PC-3 (cell line): ENCODE measurements at regions not wholly inside any gene's neighbourhood (a gene's known extent, or its start where the extent isn't known, plus 50 kb on each side); places are given as distances from the start of the nearest gene placed in this dataset.
"Not testable (repeated sequence)": the region's sequence is repeated elsewhere in the genome, so short reads cannot be mapped to it uniquely, and the experiment has no call there.

ENCODE experiments used
- ATAC-seq: fragments of 200-7000 bp; cut with Tn5 transposase; 2 replicates; pipeline ENCODE4 v1.9.1; 2020; ENCODE audit warnings: mild to moderate bottlenecking, moderate library complexity
- BruUV-seq: library from RNA; stranded (reverse); fragments of 400-500 nt; replicated peaks from 2 replicates; lab custom pipeline; 2021; lab: Mats Ljungman, UMichigan
- CTCF ChIA-PET: fragments of 300-600 bp; sonication (Branson Sonifier 250); formaldehyde crosslinking; loops from one replicate; lab custom pipeline; 2022; ENCODE audit warnings: antibody characterized with exemption; lab: Charles Lee
- POLR2A ChIA-PET: fragments of 300-600 bp; sonication (Branson Sonifier 250); formaldehyde crosslinking; loops from one replicate; lab custom pipeline; 2022; ENCODE audit warnings: antibody characterized with exemption; ENCODE audit not compliant: unreplicated experiment; lab: Charles Lee
- DNase-seq: peaks from one replicate; pipeline ENCODE4 v3.0.0-alpha.2; 2015
- H2AFZ ChIP-seq: fragments of 300-600 bp; sonication (generic); 2 replicates; pipeline ENCODE4 v1.6.0; 2016; ENCODE audit warnings: antibody characterized with exemption, low read length
- H3F3A ChIP-seq: fragments of 300-600 bp; sonication (generic); one replicate; pipeline ENCODE4 v1.6.0; 2017; ENCODE audit warnings: antibody characterized with exemption, low read length, control low read depth, mild to moderate bottlenecking; ENCODE audit not compliant: unreplicated experiment
- H3K27ac ChIP-seq: fragments of 300-600 bp; sonication (generic); 2 replicates; pipeline ENCODE4 v1.5.1; 2016; ENCODE audit warnings: mild to moderate bottlenecking, low read length
- H3K27me3 ChIP-seq: fragments of 300-600 bp; sonication (generic); 2 replicates; pipeline ENCODE4 v1.6.1; 2016; ENCODE audit warnings: low read length, mixed read lengths
- H3K36me3 ChIP-seq: fragments of 300-600 bp; sonication (generic); 2 replicates; pipeline ENCODE4 v1.6.1; 2016; ENCODE audit warnings: low read depth, mixed run types, low read length, mixed read lengths
- H3K4me1 ChIP-seq: fragments of 300-600 bp; sonication (generic); 2 replicates; pipeline ENCODE4 v1.5.1; 2016; ENCODE audit warnings: low read length; ENCODE audit not compliant: insufficient read depth
- H3K4me2 ChIP-seq: fragments of 300-600 bp; sonication (generic); 2 replicates; pipeline ENCODE4 v1.6.0; 2016; ENCODE audit warnings: low read length
- H3K4me3 ChIP-seq: fragments of 300-600 bp; sonication (generic); 2 replicates; pipeline ENCODE4 v1.5.1; 2016; ENCODE audit warnings: mild to moderate bottlenecking, low read length, mixed read lengths
- H3K79me2 ChIP-seq: fragments of 300-600 bp; sonication (generic); 2 replicates; pipeline ENCODE4 v1.6.1; 2017; ENCODE audit warnings: low read length, mixed read lengths
- H3K9ac ChIP-seq: fragments of 300-600 bp; sonication (generic); 2 replicates; pipeline ENCODE4 v1.6.0; 2016; ENCODE audit warnings: mild to moderate bottlenecking, low read length
- H3K9me2 ChIP-seq: fragments of 300-600 bp; sonication (generic); replicated peaks from 2 replicates; pipeline ENCODE4 v1.6.1; 2016; ENCODE audit warnings: mixed run types, low read length, mixed read lengths
- H3K9me3 ChIP-seq: fragments of 300-600 bp; sonication (generic); 2 replicates; pipeline ENCODE4 v1.6.1; 2016; ENCODE audit warnings: low read length, mixed read lengths
- H4K20me1 ChIP-seq: fragments of 300-600 bp; sonication (generic); 2 replicates; pipeline ENCODE4 v1.6.1; 2016; ENCODE audit warnings: low read length, mixed read lengths
- EZH2 ChIP-seq: fragments of 300-600 bp; sonication (generic); IDR thresholded peaks from one replicate; pipeline ENCODE4 v1.6.1; 2017; ENCODE audit warnings: antibody characterized with exemption, mild to moderate bottlenecking, low read length; ENCODE audit not compliant: unreplicated experiment
- EZH2phosphoT487 ChIP-seq: fragments of 300-600 bp; sonication (generic); IDR thresholded peaks from 2 replicates; pipeline ENCODE4 v1.6.1; 2018; ENCODE audit warnings: mild to moderate bottlenecking, antibody characterized with exemption, low read length, borderline replicate concordance
- intact Hi-C: fragments of 100-400 bp; cut with micrococcal nuclease; formaldehyde crosslinking; loops from 2 replicates; pipeline ENCODE4 v1.9.0; 2023
- TF ChIP-seq, protein P1 (sequence below): fragments of 300-600 bp; sonication (generic); conservative IDR thresholded peaks from 2 replicates; pipeline ENCODE4 v1.5.1; 2017; ENCODE audit warnings: antibody characterized with exemption, low read depth, mild to moderate bottlenecking, low read length

DNA sequence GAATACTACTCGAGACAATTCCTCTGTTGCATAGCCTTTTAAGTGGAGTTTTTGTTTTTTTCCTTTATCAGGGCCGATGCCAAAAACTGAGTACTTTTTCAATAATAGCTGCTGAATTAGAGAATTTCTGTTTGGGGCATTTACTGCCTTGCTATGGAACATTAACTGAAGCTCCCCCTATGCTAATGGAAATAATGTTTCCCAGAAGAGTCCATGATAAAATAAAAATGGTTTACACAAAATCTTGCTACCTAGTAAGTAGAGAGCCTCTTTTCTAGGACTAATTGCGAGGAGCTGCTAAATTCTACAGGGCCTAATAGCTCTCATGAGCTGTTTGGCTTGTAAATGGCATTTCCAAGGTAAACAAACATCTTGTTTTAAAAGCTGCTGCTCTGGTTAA lies 128.2 kb upstream of the MYO10 start:
- POLR2A ChIA-PET, result no interaction called here
- H3K4me2 ChIP-seq, result no peak overlapping the region

DNA sequence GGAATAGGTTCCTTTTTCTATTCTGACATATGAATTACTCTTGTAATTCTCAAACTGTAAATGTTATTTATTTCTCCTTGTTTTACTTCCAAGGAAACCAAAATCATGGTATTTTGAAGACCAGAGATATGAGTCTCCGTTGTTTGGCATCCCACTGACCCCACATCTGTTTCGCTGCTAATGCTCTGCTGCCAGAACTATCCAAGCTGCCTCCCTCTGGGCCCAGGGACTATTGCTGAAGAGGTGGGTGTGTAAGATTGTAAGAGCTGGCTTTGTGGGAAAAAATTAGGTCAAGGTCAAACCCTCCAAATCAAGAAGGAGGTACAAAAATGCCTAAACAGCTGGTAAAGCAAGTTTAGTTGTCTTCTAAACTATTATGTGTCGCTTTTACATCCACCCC lies 129.4 kb upstream of the MYO10 start:
- POLR2A ChIA-PET, result no interaction called here

More for the DNA sequence above, 128.2 kb upstream of the MYO10 start:
- no peaks in the 10 kb centered on the region for H3K27me3 ChIP-seq
- no peaks in the 10 kb centered on the region for H3K9me2 ChIP-seq
- TF ChIP-seq, protein P1, sequence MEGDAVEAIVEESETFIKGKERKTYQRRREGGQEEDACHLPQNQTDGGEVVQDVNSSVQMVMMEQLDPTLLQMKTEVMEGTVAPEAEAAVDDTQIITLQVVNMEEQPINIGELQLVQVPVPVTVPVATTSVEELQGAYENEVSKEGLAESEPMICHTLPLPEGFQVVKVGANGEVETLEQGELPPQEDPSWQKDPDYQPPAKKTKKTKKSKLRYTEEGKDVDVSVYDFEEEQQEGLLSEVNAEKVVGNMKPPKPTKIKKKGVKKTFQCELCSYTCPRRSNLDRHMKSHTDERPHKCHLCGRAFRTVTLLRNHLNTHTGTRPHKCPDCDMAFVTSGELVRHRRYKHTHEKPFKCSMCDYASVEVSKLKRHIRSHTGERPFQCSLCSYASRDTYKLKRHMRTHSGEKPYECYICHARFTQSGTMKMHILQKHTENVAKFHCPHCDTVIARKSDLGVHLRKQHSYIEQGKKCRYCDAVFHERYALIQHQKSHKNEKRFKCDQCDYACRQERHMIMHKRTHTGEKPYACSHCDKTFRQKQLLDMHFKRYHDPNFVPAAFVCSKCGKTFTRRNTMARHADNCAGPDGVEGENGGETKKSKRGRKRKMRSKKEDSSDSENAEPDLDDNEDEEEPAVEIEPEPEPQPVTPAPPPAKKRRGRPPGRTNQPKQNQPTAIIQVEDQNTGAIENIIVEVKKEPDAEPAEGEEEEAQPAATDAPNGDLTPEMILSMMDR, result no peak
- TF ChIP-seq EZH2 (no peak), EZH2phosphoT487 (no peak)
- CTCF ChIA-PET, result no interaction called here
- BruUV-seq, result no TSS peak
- H3K9ac ChIP-seq, result no peak overlapping the region
- no peaks in the 10 kb centered on the region for H3K9me3 ChIP-seq
- no peak overlapping the region for H2AFZ ChIP-seq
- no peak overlapping the region for H3K4me3 ChIP-seq
- intact Hi-C loops, result no loop called here
- H3K36me3 ChIP-seq, result no peaks in the 10 kb centered on the region
- H3K27ac ChIP-seq, result no peak overlapping the region
- no peaks in the 10 kb centered on the region for H3F3A ChIP-seq
- ATAC-seq (no peak), DNase-seq (no peak)
- no peaks in the 10 kb centered on the region for H4K20me1 ChIP-seq
- peaks cover 11% of the 10 kb centered on the region for H3K4me1 ChIP-seq
- H3K79me2 ChIP-seq, result no peaks in the 10 kb centered on the region

DNA sequence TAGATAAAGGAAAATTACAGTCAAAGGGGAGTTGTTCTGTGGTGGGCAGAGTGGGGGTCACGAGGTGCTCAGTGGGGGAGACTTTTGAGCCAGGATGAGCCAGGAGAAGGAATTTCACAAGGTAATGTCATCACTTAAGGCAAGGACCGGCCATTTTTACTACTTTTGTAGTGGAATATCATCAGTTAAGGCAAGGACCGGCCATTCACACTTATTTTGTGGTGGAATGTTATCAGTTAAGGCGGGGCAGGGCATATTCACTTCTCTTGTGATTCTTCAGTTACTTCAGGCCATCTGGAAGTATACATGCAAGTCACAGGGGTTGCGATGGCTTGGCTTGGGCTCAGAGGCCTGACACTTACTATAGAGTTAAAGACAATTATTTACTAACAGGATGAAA lies 129.9 kb upstream of the MYO10 start:
- H2AFZ ChIP-seq, intact Hi-C loops, H3K4me2 ChIP-seq, H3K9me2 ChIP-seq, POLR2A ChIA-PET, H4K20me1 ChIP-seq, DNase-seq, H3K36me3 ChIP-seq, H3K9ac ChIP-seq, H3K79me2 ChIP-seq, H3K27ac ChIP-seq, H3K27me3 ChIP-seq, H3K4me3 ChIP-seq, BruUV-seq, H3F3A ChIP-seq, ATAC-seq, H3K9me3 ChIP-seq: not testable (repeated sequence)
- peaks cover 27% of the 10 kb centered on the region for H3K4me1 ChIP-seq
- CTCF ChIA-PET, result interaction anchor here (0.7 kb wide), 1 partner anchor 11 kb away, joined by 11 read pairs; no protein-coding TSS in a partner anchor

More for the DNA sequence above, 129.4 kb upstream of the MYO10 start:
- no peak overlapping the region for H3K9ac ChIP-seq
- no peaks in the 10 kb centered on the region for H4K20me1 ChIP-seq
- H3K4me2 ChIP-seq, result no peak overlapping the region
- TF ChIP-seq, protein P1, result no peak
- TF ChIP-seq EZH2, result no peak
- no peak for TF ChIP-seq EZH2phosphoT487
- H3K4me3 ChIP-seq, result no peak overlapping the region
- H3K27me3 ChIP-seq, result no peaks in the 10 kb centered on the region
- H3K9me3 ChIP-seq, result no peaks in the 10 kb centered on the region
- no peaks in the 10 kb centered on the region for H3K36me3 ChIP-seq
- no peaks in the 10 kb centered on the region for H3K79me2 ChIP-seq
- no TSS peak for BruUV-seq
- no peaks in the 10 kb centered on the region for H3K9me2 ChIP-seq
- CTCF ChIA-PET, result no interaction called here
- H2AFZ ChIP-seq, result no peak overlapping the region
- H3F3A ChIP-seq, result no peaks in the 10 kb centered on the region
- DNase-seq (no peak), ATAC-seq (no peak)
- no peak overlapping the region for H3K27ac ChIP-seq
- peaks cover 23% of the 10 kb centered on the region for H3K4me1 ChIP-seq
- intact Hi-C loops, result no loop called here
